WTC11 (cell line): ENCODE measurements at regions not wholly inside any gene's neighbourhood (a gene's known extent, or its start where the extent isn't known, plus 50 kb on each side); places are given as distances from the start of the nearest gene placed in this dataset.

Experiments used
- ATAC-seq: fragments of 200-7000 bp; cut with Tn5 transposase; 2 replicates; pipeline ENCODE4 v1.10.0; 2021; ENCODE audit warnings: mild to moderate bottlenecking, moderate library complexity
- CTCF ChIA-PET: fragments of 300-600 bp; sonication (Branson Sonifier 250); formaldehyde crosslinking; loops from one replicate; lab custom pipeline; 2021; ENCODE audit warnings: antibody characterized with exemption; lab: Charles Lee
- POLR2A ChIA-PET: fragments of 350-600 bp; sonication (Branson Sonifier 250); formaldehyde crosslinking; loops from one replicate; lab custom pipeline; 2021; ENCODE audit warnings: antibody characterized with exemption; lab: Charles Lee
- DNase-seq: peaks from one replicate; pipeline ENCODE4 v3.0.0; 2021; ENCODE audit warnings: low spot score
- H3K27ac Mint-ChIP-seq: 2 replicates; pipeline ENCODE4 v1.8.0; 2021; ENCODE audit warnings: mixed read lengths
- H3K27me3 Mint-ChIP-seq: 2 replicates; pipeline ENCODE4 v1.8.0; 2021; ENCODE audit warnings: low read depth, mild to moderate bottlenecking, moderate library complexity, mixed read lengths
- H3K36me3 Mint-ChIP-seq: 2 replicates; pipeline ENCODE4 v1.8.0; 2021; ENCODE audit warnings: mixed read lengths
- H3K4me1 Mint-ChIP-seq: 2 replicates; pipeline ENCODE4 v1.8.0; 2022; ENCODE audit warnings: mixed read lengths
- H3K4me3 Mint-ChIP-seq: 2 replicates; pipeline ENCODE4 v1.8.0; 2021; ENCODE audit warnings: mild to moderate bottlenecking, moderate library complexity, mixed read lengths
- H3K9me3 Mint-ChIP-seq: 2 replicates; pipeline ENCODE4 v1.8.0; 2021; ENCODE audit warnings: mixed read lengths
- ARID4B ChIP-seq: sonication (generic); formaldehyde crosslinking; IDR thresholded peaks from 2 replicates; pipeline ENCODE4 v1.8.0; 2023; ENCODE audit warnings: missing genetic modification reagents, mild to moderate bottlenecking, borderline replicate concordance
- ATF2 ChIP-seq: sonication (generic); formaldehyde crosslinking; IDR thresholded peaks from 2 replicates; pipeline ENCODE4 v1.8.1; 2022; ENCODE audit warnings: low read depth, missing genetic modification reagents, borderline replicate concordance
- CREM ChIP-seq: sonication (generic); formaldehyde crosslinking; IDR thresholded peaks from 2 replicates; pipeline ENCODE4 v1.8.1; 2022; ENCODE audit warnings: mild to moderate bottlenecking, missing genetic modification reagents, moderate library complexity
- ETV6 ChIP-seq: sonication (generic); formaldehyde crosslinking; IDR thresholded peaks from 2 replicates; pipeline ENCODE4 v1.8.1; 2022; ENCODE audit warnings: mild to moderate bottlenecking, missing genetic modification reagents
- FOXP1 ChIP-seq: sonication (generic); formaldehyde crosslinking; IDR thresholded peaks from 2 replicates; pipeline ENCODE4 v1.8.0; 2022; ENCODE audit warnings: missing genetic modification reagents, mild to moderate bottlenecking, moderate library complexity, borderline replicate concordance
- JUN ChIP-seq: sonication (generic); formaldehyde crosslinking; IDR thresholded peaks from 2 replicates; pipeline ENCODE4 v1.8.0; 2023; ENCODE audit warnings: mild to moderate bottlenecking, missing genetic modification reagents
- OVOL2 ChIP-seq: fragments of 250-450 bp; sonication (Bioruptor Pico); IDR thresholded peaks from 2 replicates; pipeline ENCODE4 v1.9.0; 2021; ENCODE audit warnings: mild to moderate bottlenecking, borderline replicate concordance
- ZNF232 ChIP-seq: sonication (generic); formaldehyde crosslinking; IDR thresholded peaks from 2 replicates; pipeline ENCODE4 v1.8.0; 2022; ENCODE audit warnings: mild to moderate bottlenecking, missing genetic modification reagents
- TF ChIP-seq, protein P1 (sequence below): fragments of 250-450 bp; sonication (Bioruptor Pico); IDR thresholded peaks from 2 replicates; pipeline ENCODE4 v2.1.2; 2022; ENCODE audit warnings: mild to moderate bottlenecking, moderate library complexity
- TF ChIP-seq, protein P2 (sequence below): sonication (generic); formaldehyde crosslinking; IDR thresholded peaks from 2 replicates; pipeline ENCODE4 v1.8.1; 2022; ENCODE audit warnings: mild to moderate bottlenecking, moderate library complexity, missing genetic modification reagents
- TF ChIP-seq, protein P3 (sequence below): fragments of 200-600 bp; IDR thresholded peaks from 2 replicates; pipeline ENCODE4 v1.8.0; 2022; ENCODE audit warnings: antibody characterized with exemption
- TF ChIP-seq, protein P4 (sequence below): sonication (generic); formaldehyde crosslinking; conservative IDR thresholded peaks from 2 replicates; pipeline ENCODE4 v1.8.1; 2023; ENCODE audit warnings: mild to moderate bottlenecking, low read depth, missing genetic modification reagents, moderate library complexity

DNA sequence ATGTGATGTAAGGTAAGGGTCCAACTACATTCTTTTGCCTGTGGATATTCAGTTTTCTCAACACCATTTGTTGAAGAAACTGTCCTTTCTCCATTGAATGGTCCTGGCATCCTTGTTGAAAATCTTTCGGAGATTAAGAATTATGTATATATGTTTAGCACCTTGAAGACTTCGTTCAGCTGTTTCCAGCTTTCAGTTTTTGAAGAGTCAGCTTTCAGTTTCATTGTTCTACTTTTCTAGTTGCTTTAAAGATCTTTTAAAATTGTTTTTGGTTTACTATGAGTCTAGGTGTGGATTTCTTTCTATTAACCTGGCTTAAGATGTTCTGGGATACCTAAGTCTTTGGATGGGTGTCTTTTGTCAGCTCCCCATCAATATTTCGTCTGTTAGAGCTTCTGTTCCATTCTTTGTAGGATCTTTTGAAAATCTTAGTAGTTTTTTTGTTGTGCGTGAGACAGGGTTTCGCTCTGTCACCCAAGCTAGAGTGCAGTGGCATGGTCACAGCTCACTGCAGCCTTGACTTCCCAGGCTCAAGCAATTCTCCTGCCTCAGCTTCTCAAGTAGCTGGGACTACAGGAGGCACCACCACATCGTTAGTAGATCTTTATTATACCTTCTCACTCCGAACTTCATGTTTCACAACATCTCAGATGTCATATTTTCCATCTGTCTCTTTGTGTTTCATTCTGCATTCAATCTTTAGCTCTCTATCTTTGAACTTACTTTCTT is 353.5 kb upstream of the B3GALT2 start:
- ChIA-PET POLR2A (no interaction called here), CTCF (no interaction called here)
- Mint-ChIP-seq H3K9me3 (peaks cover 4% of the 10 kb centered on the region), H3K36me3 (no peaks in the 10 kb centered on the region), H3K27me3 (no peaks in the 10 kb centered on the region), H3K4me3 (no peak overlapping the region), H3K4me1 (peaks cover 22% of the 10 kb centered on the region), H3K27ac (no peak overlapping the region)
- TF ChIP-seq ARID4B (CRISPR knock-in tag) (no peak), FOXP1 (no peak), JUN (CRISPR knock-in tag) (no peak), OVOL2 (CRISPR knock-in tag) (no peak), ZNF232 (CRISPR knock-in tag) (no peak)
- TF ChIP-seq, protein P1, sequence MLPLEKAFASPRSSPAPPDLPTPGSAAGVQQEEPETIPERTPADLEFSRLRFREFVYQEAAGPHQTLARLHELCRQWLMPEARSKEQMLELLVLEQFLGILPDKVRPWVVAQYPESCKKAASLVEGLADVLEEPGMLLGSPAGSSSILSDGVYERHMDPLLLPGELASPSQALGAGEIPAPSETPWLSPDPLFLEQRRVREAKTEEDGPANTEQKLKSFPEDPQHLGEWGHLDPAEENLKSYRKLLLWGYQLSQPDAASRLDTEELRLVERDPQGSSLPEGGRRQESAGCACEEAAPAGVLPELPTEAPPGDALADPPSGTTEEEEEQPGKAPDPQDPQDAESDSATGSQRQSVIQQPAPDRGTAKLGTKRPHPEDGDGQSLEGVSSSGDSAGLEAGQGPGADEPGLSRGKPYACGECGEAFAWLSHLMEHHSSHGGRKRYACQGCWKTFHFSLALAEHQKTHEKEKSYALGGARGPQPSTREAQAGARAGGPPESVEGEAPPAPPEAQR (CRISPR knock-in tag), result no peak
- TF ChIP-seq, protein P2, sequence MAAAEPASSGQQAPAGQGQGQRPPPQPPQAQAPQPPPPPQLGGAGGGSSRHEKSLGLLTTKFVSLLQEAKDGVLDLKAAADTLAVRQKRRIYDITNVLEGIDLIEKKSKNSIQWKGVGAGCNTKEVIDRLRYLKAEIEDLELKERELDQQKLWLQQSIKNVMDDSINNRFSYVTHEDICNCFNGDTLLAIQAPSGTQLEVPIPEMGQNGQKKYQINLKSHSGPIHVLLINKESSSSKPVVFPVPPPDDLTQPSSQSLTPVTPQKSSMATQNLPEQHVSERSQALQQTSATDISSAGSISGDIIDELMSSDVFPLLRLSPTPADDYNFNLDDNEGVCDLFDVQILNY (CRISPR knock-in tag), result no peak
- DNase-seq (no peak), ATAC-seq (no peak)

GRCh38 chr1:193538680-193539079 is 352.3 kb upstream of the B3GALT2 start:
- ATAC-seq (no peak), DNase-seq (no peak)
- POLR2A ChIA-PET, result no interaction called here
- Mint-ChIP-seq H3K36me3 (no peaks in the 10 kb centered on the region), H3K4me1 (peaks cover 18% of the 10 kb centered on the region), H3K27me3 (no peaks in the 10 kb centered on the region), H3K27ac (no peak overlapping the region), H3K9me3 (peaks cover 4% of the 10 kb centered on the region), H3K4me3 (no peak overlapping the region)
- CTCF ChIA-PET, result no interaction called here
- TF ChIP-seq, protein P3, sequence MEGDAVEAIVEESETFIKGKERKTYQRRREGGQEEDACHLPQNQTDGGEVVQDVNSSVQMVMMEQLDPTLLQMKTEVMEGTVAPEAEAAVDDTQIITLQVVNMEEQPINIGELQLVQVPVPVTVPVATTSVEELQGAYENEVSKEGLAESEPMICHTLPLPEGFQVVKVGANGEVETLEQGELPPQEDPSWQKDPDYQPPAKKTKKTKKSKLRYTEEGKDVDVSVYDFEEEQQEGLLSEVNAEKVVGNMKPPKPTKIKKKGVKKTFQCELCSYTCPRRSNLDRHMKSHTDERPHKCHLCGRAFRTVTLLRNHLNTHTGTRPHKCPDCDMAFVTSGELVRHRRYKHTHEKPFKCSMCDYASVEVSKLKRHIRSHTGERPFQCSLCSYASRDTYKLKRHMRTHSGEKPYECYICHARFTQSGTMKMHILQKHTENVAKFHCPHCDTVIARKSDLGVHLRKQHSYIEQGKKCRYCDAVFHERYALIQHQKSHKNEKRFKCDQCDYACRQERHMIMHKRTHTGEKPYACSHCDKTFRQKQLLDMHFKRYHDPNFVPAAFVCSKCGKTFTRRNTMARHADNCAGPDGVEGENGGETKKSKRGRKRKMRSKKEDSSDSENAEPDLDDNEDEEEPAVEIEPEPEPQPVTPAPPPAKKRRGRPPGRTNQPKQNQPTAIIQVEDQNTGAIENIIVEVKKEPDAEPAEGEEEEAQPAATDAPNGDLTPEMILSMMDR, result no peak
- no peak for TF ChIP-seq ETV6 (CRISPR knock-in tag)
- TF ChIP-seq JUN (CRISPR knock-in tag), result no peak
- TF ChIP-seq ATF2 (CRISPR knock-in tag), result no peak
- TF ChIP-seq, protein P4, sequence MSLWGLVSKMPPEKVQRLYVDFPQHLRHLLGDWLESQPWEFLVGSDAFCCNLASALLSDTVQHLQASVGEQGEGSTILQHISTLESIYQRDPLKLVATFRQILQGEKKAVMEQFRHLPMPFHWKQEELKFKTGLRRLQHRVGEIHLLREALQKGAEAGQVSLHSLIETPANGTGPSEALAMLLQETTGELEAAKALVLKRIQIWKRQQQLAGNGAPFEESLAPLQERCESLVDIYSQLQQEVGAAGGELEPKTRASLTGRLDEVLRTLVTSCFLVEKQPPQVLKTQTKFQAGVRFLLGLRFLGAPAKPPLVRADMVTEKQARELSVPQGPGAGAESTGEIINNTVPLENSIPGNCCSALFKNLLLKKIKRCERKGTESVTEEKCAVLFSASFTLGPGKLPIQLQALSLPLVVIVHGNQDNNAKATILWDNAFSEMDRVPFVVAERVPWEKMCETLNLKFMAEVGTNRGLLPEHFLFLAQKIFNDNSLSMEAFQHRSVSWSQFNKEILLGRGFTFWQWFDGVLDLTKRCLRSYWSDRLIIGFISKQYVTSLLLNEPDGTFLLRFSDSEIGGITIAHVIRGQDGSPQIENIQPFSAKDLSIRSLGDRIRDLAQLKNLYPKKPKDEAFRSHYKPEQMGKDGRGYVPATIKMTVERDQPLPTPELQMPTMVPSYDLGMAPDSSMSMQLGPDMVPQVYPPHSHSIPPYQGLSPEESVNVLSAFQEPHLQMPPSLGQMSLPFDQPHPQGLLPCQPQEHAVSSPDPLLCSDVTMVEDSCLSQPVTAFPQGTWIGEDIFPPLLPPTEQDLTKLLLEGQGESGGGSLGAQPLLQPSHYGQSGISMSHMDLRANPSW (CRISPR knock-in tag), result no peak
- TF ChIP-seq CREM, result no peak
